Osteocyte (in vitro differentiated cells): ENCODE measurements at regions not wholly inside any gene's neighbourhood (a gene's known extent, or its start where the extent isn't known, plus 50 kb on each side); places are given as distances from the start of the nearest gene placed in this dataset.

Experiments used
- DNase-seq: peaks from one replicate; pipeline ENCODE4 v3.0.0; 2021; ENCODE audit warnings: mixed read lengths; ENCODE audit not compliant: unreplicated experiment; ENCODE audit errors: extremely low spot score
- H3K27ac Mint-ChIP-seq: one replicate; pipeline ENCODE4 v1.8.0; 2021; ENCODE audit warnings: mild to moderate bottlenecking, mixed read lengths; ENCODE audit not compliant: unreplicated experiment
- H3K27me3 Mint-ChIP-seq: one replicate; pipeline ENCODE4 v1.8.0; 2021; ENCODE audit warnings: mixed read lengths; ENCODE audit not compliant: unreplicated experiment
- H3K36me3 Mint-ChIP-seq: one replicate; pipeline ENCODE4 v1.8.0; 2021; ENCODE audit warnings: mixed read lengths; ENCODE audit not compliant: unreplicated experiment
- H3K4me1 Mint-ChIP-seq: one replicate; pipeline ENCODE4 v1.8.0; 2021; ENCODE audit warnings: mixed read lengths; ENCODE audit not compliant: unreplicated experiment
- H3K4me3 Mint-ChIP-seq: one replicate; pipeline ENCODE4 v1.8.0; 2021; ENCODE audit warnings: mild to moderate bottlenecking, moderate library complexity, mixed read lengths; ENCODE audit not compliant: unreplicated experiment
- H3K9me3 Mint-ChIP-seq: one replicate; pipeline ENCODE4 v1.8.0; 2021; ENCODE audit warnings: mixed read lengths; ENCODE audit not compliant: unreplicated experiment
- TF ChIP-seq, protein P1 (sequence below): fragments of 200-600 bp; sonication (generic); IDR thresholded peaks from 2 replicates; pipeline ENCODE4 v1.5.0; 2021; ENCODE audit warnings: antibody characterized with exemption, mild to moderate bottlenecking, moderate library complexity

DNA sequence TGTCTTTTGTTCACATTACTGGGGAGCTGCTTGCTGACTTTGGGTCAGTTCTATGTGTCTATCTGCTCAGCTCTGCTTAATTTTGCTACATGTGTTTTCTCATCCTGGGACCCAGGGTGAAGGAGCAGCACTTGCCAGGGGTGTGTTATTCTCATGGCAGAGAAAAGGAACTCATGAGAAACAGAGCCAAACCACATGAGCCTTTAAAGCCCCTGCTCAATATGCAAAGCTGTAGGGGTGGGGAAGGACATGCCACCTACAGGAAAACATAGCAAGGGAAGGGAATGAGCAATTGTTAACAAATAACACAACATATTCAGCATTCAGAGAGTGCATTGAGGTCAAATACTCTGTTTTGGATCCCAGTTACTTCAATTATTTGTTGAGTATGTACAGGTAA is 290.9 kb downstream of the CDK5RAP2 start:
- DNase-seq = no peak
- no peak overlapping the region for H3K4me3 Mint-ChIP-seq
- no peaks in the 10 kb centered on the region for H3K36me3 Mint-ChIP-seq
- TF ChIP-seq, protein P1, sequence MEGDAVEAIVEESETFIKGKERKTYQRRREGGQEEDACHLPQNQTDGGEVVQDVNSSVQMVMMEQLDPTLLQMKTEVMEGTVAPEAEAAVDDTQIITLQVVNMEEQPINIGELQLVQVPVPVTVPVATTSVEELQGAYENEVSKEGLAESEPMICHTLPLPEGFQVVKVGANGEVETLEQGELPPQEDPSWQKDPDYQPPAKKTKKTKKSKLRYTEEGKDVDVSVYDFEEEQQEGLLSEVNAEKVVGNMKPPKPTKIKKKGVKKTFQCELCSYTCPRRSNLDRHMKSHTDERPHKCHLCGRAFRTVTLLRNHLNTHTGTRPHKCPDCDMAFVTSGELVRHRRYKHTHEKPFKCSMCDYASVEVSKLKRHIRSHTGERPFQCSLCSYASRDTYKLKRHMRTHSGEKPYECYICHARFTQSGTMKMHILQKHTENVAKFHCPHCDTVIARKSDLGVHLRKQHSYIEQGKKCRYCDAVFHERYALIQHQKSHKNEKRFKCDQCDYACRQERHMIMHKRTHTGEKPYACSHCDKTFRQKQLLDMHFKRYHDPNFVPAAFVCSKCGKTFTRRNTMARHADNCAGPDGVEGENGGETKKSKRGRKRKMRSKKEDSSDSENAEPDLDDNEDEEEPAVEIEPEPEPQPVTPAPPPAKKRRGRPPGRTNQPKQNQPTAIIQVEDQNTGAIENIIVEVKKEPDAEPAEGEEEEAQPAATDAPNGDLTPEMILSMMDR = no peak
- H3K9me3 Mint-ChIP-seq = no peaks in the 10 kb centered on the region
- no peak overlapping the region for H3K27ac Mint-ChIP-seq
- H3K4me1 Mint-ChIP-seq = no peaks in the 10 kb centered on the region
- peaks cover 4% of the 10 kb centered on the region for H3K27me3 Mint-ChIP-seq

DNA sequence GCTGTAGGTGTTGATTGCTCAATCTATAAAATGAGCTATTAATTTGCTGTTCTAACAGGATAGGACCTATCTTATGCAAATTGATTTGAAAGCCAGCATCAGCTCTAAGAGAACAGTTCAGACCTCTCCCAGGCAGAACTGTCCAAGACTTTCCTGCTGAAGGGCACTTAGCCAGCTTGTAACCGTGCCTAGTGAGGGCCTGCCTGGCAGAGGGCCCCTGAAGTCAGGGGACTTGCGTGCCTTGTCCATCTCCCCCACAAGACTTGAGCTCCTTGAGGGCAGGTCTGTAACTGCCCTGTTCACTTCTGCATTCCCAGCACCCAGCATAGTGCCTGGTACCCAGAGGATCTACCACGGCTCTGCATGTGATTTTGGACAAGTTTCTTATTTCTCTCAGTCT is 293.4 kb downstream of the CDK5RAP2 start:
- TF ChIP-seq, protein P1 = no peak
- no peak for DNase-seq
- peaks cover 4% of the 10 kb centered on the region for H3K27me3 Mint-ChIP-seq
- H3K4me3 Mint-ChIP-seq = no peak overlapping the region
- no peak overlapping the region for H3K27ac Mint-ChIP-seq
- H3K9me3 Mint-ChIP-seq = no peaks in the 10 kb centered on the region
- H3K36me3 Mint-ChIP-seq = no peaks in the 10 kb centered on the region
- H3K4me1 Mint-ChIP-seq = no peaks in the 10 kb centered on the region

DNA sequence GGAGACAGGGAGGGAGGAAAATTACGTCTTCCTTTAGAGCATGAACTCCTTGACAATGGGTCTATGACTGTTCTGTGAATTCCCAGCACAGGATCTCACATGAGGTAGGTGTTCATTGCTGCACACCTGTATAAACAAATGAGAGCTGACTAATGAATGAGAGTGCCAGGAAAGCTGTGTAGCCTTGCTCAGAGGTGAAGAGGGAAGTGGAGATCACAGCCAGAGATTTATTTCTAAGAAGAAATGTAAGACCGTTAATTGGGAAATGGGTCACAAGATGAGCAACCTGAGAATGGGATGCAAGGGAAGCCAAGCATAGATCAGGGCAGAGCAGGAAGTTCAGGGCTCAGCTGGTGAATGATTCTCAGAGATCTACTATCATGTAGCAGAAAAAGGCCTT is 295.1 kb downstream of the CDK5RAP2 start:
- Mint-ChIP-seq H3K36me3 (no peaks in the 10 kb centered on the region), H3K4me1 (no peaks in the 10 kb centered on the region), H3K9me3 (no peaks in the 10 kb centered on the region), H3K4me3 (no peak overlapping the region), H3K27me3 (peaks cover 4% of the 10 kb centered on the region), H3K27ac (no peak overlapping the region)
- TF ChIP-seq, protein P1 = no peak
- no peak for DNase-seq

DNA sequence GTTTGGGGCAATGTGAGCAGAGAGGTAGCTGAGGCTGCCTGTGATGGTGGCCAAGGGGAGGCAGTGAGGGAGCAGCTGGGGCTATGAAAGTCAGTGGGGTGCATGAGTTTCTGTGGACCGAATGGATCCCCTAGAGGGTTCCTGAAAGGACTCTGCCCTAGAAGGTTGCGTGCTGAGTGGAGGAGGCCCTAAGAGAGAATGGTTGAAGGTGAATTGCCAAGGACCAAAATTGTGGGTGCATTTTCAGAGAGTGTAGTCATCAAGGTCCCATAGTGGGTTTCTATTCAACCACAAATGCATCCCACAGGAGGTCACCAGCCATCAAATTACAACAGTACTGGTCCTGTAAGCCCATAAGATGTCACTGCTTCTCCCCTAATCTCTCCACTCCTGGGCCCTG is 298.3 kb downstream of the CDK5RAP2 start:
- TF ChIP-seq, protein P1 = no peak
- Mint-ChIP-seq H3K27me3 (no peaks in the 10 kb centered on the region), H3K9me3 (peaks cover 4% of the 10 kb centered on the region), H3K4me3 (no peak overlapping the region), H3K4me1 (no peaks in the 10 kb centered on the region), H3K27ac (no peak overlapping the region), H3K36me3 (no peaks in the 10 kb centered on the region)
- DNase-seq = no peak

DNA sequence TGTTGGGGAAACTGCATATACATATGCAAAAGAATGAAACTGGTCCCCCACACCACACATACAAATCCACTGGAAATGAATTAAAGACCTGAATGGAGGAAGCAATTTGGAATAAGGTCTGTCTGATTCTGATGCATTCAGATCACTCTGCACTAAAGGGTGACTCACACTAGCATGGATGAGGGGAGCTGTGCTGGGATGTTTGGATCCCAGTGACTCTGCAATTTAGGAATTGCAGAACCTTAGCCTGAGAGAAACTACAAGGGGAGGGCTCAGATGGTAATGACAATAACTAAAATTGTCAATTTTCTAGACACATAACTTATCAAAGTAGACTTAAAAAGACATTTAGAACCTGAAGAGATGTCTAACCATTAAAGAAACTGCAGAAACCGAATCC is 312.0 kb downstream of the CDK5RAP2 start:
- Mint-ChIP-seq H3K4me1 (no peaks in the 10 kb centered on the region), H3K27ac (no peak overlapping the region), H3K36me3 (no peaks in the 10 kb centered on the region), H3K27me3 (peaks cover 2% of the 10 kb centered on the region), H3K4me3 (no peak overlapping the region), H3K9me3 (no peaks in the 10 kb centered on the region)
- TF ChIP-seq, protein P1 = no peak
- DNase-seq = no peak
